PFSK-1 (cell line): ENCODE measurements at regions not wholly inside any gene's neighbourhood (a gene's known extent, or its start where the extent isn't known, plus 50 kb on each side); places are given as distances from the start of the nearest gene placed in this dataset.

Source experiments
- FOXP2 ChIP-seq: optimal IDR thresholded peaks from 2 replicates; pipeline ENCODE3; 2011; ENCODE audit warnings: borderline replicate concordance, control low read depth, inconsistent platforms; ENCODE audit not compliant: insufficient read depth; ENCODE audit errors: extremely low read length, extremely low read depth
- POLR2AphosphoS5 ChIP-seq: IDR thresholded peaks from 2 replicates; pipeline ENCODE4 v1.6.1; 2012; ENCODE audit warnings: low read depth, mild to moderate bottlenecking, control low read depth, low read length, moderate library complexity
- REST ChIP-seq, 2 experiments: IDR thresholded peaks; 2 replicates each; pipeline versions ENCODE4 v1.6.1 to v1.8.0; 2011 to 2012; ENCODE audit warnings: low read depth in 2 of 2, low read length in 2 of 2, control low read depth in 1 of 2, inconsistent platforms in 1 of 2, mild to moderate bottlenecking in 1 of 2, moderate library complexity in 1 of 2; ENCODE audit not compliant: insufficient read depth in 1 of 2
- SIN3A ChIP-seq: IDR thresholded peaks from 2 replicates; pipeline ENCODE4 v1.6.1; 2012; ENCODE audit warnings: mild to moderate bottlenecking, low read length, moderate library complexity, borderline replicate concordance; ENCODE audit not compliant: insufficient read depth
- TAF1 ChIP-seq: IDR thresholded peaks from 2 replicates; pipeline ENCODE4 v1.6.1; 2012; ENCODE audit warnings: low read length, control low read depth, borderline replicate concordance; ENCODE audit not compliant: insufficient read depth

GRCh38 chr1:110816945-110817344, 56.0 kb upstream of the CD53 start:
- no peak for TF ChIP-seq TAF1
- TF ChIP-seq REST (IDR thresholded peaks at IDR 0.05; ENCODE audit: insufficient read depth in 1 of 2, low read depth in 2 of 2, low read length in 2 of 2), result no peak
- TF ChIP-seq POLR2AphosphoS5, result no peak
- no peak for TF ChIP-seq SIN3A
- TF ChIP-seq FOXP2, result no peak

GRCh38 chr1:110811529-110811928, 61.4 kb upstream of the CD53 start:
- TF ChIP-seq POLR2AphosphoS5, result no peak
- TF ChIP-seq FOXP2, result no peak
- TF ChIP-seq REST (IDR thresholded peaks at IDR 0.05; ENCODE audit: insufficient read depth in 1 of 2, low read depth in 2 of 2, low read length in 2 of 2), result no peak
- no peak for TF ChIP-seq TAF1
- TF ChIP-seq SIN3A, result no peak

GRCh38 chr1:110800079-110800478, 72.9 kb upstream of the CD53 start:
- TF ChIP-seq POLR2AphosphoS5 (no peak), FOXP2 (no peak), SIN3A (no peak), TAF1 (no peak), REST (IDR thresholded peaks at IDR 0.05; ENCODE audit: insufficient read depth in 1 of 2, low read depth in 2 of 2, low read length in 2 of 2) (peak; percentile 57 to 91; a peak in 3 of 4 replicates)

GRCh38 chr1:110798691-110799256, 74.2 kb upstream of the CD53 start:
- no peak for TF ChIP-seq TAF1
- TF ChIP-seq POLR2AphosphoS5, result no peak
- TF ChIP-seq SIN3A, result no peak
- TF ChIP-seq FOXP2, result no peak
- no peak for TF ChIP-seq REST (IDR thresholded peaks at IDR 0.05; ENCODE audit: insufficient read depth in 1 of 2, low read depth in 2 of 2, low read length in 2 of 2)

GRCh38 chr1:110788673-110789072, 84.3 kb upstream of the CD53 start:
- no peak for TF ChIP-seq FOXP2
- no peak for TF ChIP-seq POLR2AphosphoS5
- no peak for TF ChIP-seq SIN3A
- TF ChIP-seq REST (IDR thresholded peaks at IDR 0.05; ENCODE audit: insufficient read depth in 1 of 2, low read depth in 2 of 2, low read length in 2 of 2), result no peak
- no peak for TF ChIP-seq TAF1
